Suppressor macrophage (primary cell): ENCODE measurements at regions not wholly inside any gene's neighbourhood (a gene's known extent, or its start where the extent isn't known, plus 50 kb on each side); places are given as distances from the start of the nearest gene placed in this dataset.
"Not testable (repeated sequence)": the region's sequence is repeated elsewhere in the genome, so short reads cannot be mapped to it uniquely, and the experiment has no call there.

ENCODE experiments used
- DNase-seq, 4 experiments: peaks; one replicate each; pipeline ENCODE4 v3.0.0-alpha.2; 2020 to 2022

DNA sequence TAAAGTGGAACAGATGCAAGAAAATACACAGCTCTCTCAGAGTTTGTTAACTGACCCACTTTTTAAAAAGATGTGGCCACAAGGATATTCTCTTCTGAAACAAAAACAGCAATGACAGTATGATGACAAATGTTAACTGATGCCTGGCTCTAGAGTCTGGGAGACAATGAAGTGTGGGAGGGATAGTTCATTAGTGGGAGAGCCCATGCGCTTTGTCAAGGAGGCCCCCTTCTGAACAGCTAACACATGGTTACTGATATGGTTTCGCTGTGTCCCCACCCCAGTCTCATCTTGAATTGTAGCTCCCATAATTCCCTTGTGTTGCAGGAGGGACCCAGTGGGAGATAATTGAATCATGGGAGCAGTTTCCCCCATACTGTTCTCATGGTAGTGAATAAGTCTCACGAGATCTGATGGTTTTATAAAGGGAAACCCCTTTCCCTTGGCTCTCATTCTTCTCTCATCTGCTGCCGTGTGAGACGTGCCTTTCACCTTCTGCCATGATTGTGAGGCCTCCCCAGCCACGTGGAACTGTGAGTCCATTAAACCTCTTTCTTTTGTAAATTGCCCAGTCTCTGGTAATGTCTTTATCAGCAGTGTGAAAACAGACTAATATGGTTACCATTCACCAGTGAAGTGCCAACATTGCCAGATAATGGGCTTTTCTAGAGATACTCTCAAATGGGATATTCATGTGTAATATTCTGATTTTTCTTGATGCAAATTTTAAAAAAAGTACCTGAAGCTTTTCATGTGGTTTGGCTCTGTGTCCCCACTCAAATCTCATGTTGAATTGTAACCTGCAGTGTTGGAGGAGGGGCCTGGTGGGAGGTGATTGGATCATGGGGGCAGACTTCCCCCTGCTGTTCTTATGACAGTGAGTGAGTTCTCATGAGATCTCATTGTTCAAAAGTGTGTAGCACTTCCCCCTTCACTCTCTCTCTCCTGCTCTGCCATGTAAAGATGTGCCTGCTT, 435.8 kb downstream of the SHISA9 start:
- not testable (repeated sequence) for DNase-seq

DNA sequence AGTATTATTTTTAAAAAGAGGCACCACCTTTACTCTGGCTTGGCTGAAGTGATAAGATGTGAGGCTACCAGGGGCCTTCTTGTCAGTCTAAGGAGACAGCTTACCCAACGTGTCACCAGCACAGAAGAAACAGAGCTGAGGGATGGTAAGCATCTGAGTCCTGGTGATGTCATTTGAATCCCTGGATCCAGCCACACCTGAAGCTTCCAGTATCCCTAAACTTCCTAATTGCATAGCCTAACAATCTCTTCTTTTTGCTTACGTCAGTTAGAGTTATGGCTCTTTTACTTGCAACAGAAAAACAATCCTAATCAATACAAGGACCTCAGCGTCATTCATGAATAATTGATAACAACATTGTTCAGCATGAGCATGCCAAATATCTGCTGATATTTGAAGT, 436.6 kb downstream of the SHISA9 start:
- DNase-seq = no peak

DNA sequence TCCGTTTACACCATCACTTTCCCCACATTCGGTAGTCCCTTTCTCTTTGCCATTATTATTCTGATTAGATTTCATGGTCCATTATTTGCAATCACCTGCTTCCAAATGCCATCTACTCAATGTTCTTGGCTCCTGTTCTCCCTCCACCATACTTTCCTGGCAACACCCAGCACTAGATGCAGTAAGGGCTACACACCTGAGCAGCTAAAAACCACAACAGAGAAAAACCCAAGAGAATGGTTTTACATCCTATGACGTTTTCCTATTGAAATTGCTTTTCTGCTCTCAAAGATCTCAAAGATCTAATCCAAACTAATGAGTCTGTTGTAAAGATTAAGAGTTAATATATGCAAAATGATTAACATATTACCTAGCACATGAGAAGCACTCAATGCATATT, 441.3 kb downstream of the SHISA9 start:
- DNase-seq = no peak

DNA sequence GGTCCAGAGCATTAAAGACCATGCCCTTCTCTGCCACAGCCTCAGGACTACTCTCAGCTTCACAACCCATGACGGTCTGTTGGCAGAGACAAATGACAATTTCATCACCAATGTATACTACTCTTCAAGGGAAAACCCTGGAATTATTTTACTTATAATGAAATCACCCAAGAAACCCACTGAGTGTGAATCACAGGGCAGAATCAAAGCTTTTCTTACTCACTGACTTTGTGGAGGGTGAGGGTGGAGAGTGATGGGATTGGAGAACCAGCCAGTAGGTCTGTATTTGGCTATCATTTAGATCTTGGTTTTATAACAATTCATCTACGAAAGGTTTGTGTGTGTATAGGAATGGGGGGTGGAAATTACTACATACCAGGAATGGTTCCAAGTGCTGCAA, 442.6 kb downstream of the SHISA9 start:
- no peak for DNase-seq

DNA sequence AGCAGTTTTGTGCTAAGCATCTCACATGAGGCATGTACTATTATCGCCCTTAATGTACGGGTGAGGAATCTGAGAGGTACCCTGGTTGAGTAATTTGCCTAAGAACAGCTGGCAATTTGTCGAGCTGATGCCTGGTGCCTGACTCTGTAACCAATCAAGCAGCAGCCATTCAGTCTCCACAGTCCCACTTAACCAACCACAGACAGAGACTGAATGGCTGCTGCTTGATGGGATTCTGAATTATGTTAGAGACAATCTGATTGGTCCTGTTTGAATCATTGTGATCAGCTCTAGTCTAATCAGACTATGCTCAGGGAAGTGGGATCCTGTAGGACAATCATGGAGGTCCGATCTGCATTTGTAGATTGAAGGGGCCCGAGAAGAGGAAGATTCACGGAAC, 447.0 kb downstream of the SHISA9 start:
- DNase-seq = no peak

DNA sequence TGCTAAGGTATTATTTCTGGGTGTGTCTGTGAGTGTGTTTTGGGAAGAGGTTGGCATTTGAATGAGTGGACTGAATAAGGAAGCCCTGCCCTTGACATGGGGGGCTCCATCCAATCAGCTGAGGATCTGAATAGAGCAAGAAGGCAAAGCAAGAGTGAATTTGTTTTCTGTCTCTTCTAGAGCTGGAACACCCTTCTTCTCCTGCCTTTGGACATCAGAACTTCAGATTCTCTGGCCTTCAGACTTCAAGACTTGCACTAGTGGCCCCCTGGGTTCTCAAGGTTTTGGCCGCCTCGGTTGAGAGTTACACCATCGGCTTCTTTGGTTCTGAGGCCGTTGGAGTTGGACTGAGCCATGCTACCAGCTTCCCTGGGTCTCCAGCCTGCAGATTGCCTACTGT, 448.6 kb downstream of the SHISA9 start:
- DNase-seq = no peak

DNA sequence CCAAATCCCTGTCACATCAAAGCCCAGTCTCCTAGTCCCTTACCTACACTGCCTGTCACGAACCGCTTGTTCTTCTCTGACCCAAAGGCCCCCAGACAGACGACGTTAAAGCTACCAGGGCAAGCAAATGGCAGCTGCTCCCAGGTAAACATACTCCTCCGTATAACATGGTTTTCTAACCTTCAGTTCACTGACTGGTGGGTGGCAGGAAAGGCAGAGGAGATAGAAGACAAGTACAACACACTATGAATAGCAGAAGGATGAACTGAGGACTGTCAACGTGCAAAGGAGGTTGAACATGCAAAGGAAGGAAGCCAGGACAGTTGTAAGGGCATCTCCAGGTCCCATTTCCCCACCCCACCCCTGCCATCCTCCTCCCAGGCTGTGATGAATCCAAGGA, 449.8 kb downstream of the SHISA9 start:
- no peak for DNase-seq

DNA sequence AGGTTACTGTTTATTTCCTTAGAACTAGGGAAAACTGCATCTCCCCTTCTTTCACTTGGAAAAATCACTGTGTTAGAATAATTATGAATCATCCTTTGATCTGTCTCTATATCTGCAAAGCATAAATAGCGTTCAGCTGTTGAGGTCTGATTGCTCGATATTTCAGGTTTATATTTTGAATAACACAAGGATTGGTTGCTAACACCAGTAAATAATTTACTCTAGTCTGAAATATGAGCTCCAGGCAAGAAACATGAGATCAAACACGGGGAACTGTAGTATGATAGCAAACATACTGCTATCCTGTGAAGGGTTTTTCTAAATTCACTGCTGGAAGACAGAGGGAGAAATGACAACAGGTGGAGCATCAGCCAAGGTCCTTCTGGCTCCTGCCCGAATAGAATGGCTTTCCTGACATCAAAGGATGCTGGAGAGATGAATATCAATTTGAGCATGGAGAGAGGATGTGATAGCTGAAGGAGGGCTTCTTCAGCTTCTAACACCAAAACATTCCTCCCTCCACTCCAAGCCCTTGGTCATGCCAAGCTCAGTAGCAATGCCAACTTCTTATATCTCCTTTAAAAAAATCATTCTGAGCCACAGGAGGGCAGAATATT, 450.3 kb downstream of the SHISA9 start:
- DNase-seq = no peak

DNA sequence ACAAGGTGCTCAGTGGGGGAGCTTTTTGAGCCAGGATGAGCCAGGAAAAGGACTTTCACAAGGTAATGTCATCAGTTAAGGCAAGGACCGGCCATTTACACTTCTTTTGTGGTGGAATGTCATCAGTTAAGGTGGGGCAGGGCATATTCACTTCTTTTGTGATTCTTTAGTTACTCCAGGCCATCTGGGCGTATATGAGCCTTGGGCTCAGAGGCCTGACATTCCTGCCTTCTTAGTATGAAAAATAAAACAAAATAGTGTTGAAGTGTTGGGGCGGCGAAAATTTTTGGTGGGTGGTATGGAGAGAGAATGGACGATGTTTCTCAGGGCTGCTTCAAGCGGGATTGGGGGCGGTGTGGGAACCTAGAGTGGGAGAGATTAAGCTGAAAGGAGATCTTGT, 451.4 kb downstream of the SHISA9 start:
- not testable (repeated sequence) for DNase-seq

DNA sequence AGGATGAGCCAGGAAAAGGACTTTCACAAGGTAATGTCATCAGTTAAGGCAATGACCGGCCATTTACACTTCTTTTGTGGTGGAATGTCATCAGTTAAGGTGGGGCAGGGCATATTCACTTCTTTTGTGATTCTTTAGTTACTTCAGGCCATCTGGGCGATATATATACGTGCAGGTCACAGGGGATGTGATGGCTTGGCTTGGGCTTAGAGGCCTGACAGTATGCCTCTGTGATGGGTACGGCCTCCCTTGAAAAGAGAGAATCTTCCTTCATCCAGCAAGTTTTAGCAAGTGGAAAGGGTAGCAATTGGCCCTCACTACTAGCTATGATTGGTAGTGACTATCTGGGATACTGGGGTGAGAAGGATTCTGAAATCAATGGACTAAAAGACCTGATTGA, 456.4 kb downstream of the SHISA9 start:
- not testable (repeated sequence) for DNase-seq

DNA sequence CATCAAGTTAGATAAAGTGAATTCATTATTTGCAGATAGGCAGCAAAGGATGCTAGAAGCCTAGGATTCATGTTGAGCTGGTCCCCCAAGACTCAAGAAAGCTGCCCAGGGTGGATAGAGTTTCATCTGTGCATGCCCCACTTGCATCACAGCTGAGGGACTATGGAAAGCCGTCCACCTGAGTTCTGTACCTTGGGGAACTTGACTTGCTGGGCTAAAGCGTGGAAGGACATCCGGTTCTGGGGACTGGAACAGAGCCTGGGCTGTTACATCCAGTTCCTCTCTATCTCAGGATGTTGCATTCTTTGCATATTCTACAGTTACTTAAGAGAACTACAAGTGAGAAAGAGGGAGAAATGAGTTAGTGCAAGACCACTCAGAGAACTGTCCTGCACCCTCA, 458.4 kb downstream of the SHISA9 start:
- no peak for DNase-seq

DNA sequence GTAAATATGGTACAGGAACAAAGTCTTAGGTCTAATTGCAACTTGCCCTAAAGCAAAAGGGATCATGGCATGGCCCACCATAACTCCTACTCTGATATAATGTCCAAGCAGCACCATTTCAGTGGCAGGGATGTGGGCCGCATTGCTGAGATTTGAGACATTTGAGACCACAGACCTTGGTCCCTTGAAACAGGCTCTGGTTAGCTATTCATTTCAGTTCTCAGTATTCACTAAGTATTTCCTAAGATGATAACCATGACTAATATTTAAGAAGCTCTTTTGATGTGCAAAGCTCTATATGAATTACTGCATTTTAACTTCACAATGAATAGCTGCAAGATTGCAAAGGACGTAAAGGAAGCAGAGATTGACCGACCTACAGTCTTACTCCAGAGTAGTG, 471.0 kb downstream of the SHISA9 start:
- DNase-seq = no peak

DNA sequence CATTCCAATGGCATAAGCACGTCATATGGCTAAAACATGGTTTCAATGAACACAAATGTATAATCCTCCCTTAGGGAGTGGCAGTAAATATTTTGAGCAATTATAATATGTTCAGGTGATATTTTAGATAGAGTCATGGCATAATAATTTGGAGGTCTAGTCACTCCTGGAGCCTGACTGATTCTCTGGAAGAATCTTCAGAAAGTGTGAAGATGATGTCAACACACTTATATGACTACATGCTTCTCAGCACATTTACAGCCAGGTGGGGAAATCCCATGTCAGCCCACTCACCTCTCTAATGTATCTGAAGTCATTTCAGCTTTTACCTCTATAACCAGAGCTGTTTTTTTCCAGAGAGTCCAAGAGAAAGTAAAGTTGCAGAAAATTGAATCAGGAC, 474.8 kb downstream of the SHISA9 start:
- DNase-seq = no peak

DNA sequence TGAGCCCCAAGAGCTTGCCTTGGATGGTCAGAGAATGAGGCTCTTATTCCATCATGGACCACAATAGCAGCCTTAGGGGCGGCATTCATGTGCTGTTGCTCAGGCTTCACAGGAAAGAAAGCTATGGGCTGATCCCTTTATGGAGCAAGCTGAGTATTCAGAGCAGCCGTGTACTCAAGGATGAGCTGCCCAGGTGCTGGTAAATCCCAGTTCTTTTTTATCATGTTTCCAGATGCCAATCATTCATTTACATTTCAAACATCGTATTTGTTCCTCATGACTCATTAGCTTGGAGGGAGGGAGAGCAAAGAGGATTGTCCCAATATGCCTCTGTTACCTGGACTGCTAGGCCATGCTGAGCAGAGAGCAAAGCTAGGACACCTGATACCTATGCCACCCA, 475.7 kb downstream of the SHISA9 start:
- DNase-seq = no peak

DNA sequence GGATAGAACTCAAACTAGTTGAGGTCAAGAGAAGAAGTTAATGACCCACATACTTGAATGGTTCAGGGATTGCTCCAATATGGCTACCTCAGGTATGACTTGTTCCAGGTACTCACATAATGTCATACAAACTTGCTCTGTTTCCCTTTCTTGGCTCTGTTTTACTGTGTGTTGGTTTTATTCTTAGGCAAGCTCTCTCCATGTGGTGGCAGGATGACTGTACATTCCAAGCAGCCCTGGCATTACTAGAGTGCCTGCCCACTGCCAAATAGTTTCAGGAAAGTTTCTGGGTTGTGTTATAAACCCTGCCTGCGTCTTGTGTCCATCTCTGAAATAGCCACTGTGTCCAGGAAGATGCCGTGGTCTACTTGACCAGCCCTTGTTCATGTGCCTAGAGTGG, 476.8 kb downstream of the SHISA9 start:
- no peak for DNase-seq

DNA sequence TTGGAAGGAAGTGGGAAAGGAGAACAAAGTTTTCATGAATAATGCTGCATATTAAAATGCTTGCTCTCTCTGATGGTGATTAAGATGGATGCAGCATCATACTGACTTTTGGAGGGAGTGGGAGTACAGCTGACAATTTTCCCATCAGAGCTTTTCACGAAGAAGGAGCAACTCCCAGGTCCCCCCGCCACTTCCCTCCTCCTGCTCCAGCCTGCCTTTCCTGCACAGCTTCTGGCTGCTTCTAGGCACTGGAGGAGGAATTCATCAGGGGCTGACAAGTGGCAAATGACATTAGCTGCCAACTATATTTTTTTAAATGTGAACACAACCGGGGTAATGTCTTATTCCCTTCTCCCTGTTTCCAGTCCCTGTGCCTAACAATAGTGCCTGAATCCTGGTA, 477.9 kb downstream of the SHISA9 start:
- DNase-seq = no peak

DNA sequence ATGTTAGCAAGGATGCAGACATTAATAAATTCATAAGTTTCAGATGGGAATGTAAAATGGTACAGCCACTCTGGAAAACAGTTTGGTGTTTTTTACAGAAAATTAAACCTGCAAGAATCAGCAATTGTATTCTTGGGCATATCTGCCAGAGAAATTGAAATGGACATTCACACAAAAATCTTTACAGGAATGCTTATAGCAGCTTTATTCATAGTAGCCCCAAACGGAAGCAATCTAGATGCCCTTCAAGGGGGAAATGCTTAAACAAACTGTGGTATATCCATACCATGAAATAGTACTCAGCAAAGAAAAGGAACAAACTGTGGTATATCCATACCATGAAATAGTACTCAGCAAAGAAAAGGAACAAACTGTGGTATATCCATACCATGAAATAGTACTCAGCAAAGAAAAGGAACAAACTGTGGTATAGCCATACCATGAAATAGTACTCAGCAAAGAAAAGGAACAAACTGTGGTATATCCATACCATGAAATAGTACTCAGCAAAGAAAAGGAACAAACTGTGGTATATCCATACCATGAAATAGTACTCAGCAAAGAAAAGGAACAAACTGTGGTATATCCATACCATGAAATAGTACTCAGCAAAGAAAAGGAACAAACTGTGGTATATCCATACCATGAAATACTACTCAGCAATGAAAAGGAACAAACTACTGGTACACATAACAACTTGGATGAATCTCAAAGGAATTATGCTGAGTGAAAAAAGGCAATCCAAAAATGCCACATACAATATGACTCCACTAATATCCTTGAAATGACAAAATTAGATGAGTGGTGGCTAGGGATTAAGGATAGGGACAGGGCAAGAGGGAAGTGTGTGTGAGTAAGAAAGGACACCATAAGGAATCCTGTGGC, 484.0 kb downstream of the SHISA9 start:
- not testable (repeated sequence) for DNase-seq

DNA sequence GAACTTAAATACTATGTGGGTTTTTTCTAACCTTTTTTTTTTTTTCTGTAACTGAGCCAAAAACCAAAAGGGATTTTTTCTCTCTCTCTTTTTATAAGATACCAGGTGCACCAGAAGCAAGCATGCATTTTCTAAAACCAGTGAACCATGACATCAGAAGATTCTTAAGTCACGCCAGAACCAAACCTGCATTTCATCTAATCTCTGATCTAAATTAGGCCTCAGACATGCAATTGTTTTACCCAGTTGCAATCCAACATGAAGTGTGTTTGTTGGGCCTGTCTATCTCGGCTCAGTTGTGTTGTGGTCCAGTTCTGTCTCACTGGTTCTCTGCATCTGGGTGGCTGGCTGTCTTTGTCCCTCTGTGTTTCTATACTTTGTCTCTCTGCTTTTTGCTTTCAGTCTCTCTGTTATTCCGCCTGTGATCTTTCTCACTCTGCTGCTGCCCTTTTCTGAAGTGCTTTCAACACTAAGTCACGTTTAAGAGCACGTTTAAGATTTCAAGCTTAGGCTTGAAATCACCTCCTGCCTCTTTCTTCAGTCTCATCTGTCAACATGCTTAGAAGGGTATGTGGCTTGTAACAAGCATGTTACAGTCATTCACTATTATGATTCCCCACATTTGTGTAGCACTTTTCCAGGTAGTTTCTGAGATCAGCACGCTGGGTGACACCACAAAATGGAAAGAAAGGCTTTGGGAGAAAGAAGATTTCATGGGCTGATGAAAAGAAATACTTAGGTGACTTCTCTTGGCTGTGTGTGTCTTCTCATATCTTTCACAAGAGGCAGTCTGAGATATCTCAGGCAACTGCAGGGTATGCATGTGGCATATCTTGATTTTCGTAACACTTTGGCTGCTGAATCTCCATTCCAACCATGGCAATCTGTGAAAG, 488.9 kb downstream of the SHISA9 start:
- no peak for DNase-seq

DNA sequence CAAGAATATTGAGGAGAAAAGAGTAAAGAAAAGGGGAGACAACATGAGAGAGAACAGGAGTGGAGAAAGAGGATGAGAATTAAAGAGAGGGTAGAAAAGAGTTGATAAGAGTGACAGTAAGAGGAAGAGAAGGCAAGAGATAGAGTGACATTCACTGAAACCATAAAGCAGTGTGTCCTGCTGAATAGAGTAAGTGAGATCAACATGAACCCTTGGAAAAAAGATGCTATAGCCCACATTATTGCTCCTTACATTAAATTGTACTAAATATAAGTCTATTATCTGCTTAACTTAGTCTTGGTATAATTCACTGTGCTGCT, 489.5 kb downstream of the SHISA9 start:
- no peak for DNase-seq

DNA sequence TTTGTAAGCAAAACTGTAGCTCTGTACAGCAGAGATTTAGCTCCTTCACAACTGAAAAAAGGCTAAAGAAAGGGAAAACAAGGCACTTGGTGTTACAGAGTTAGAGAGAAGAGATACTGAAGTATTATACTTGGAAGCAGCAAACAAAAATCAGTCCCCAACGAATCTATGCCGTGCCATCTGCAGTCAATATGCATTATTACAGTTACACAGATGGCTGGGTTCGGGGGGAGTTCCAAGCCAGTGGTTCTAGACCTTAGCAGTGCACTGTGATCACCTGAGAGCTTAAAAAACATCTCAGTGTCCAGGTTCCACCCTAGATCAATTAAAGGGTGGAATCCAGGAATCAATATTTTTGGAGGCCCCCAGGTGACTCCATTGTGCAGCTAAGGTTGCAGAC, 489.9 kb downstream of the SHISA9 start:
- no peak for DNase-seq

DNA sequence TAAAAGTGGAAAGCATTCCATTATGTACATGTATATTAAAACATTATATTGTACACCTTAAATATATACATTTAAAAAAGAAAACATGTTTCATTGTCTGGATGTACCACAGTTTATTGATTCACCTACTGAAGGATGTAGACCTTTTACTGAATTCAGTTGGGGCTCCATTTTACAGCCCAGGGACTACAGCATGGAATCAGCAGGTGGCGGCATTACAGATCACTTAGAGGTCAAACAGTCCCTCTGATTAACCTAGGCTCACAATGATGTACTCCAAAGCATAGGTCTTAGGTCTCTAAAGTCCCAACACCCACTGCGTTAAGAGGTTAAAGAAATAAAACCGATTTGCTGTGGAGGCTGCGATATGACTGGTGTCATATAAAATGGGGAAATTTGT, 490.9 kb downstream of the SHISA9 start:
- no peak for DNase-seq

DNA sequence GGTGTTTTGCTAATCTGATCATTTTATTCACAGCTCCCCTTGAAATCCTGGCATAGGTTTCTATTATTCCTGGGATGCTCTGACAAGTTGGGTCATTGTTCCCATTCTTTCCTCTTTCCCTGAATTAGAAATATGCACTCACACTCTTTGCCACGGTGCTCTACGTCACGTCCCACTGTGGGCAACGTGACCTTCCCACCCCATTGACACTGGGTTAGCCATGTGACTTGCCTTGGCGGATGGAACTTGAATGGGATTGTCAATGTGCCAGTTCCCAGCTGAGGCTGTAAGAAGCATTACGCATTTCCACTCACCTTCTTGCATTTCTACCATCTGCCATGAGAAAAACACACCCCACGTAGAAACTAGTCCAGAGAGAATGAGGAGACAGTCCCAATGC, 492.4 kb downstream of the SHISA9 start:
- no peak for DNase-seq
